ENCODE measurements at regions not wholly inside any gene's neighbourhood (a gene's known extent, or its start where the extent isn't known, plus 50 kb on each side); places are given as distances from the start of the nearest gene placed in this dataset.

GRCh38 chr6:147839708-147840610 is 331.5 kb downstream of the SAMD5 start:
- TF ChIP-seq POLR2A (IDR thresholded peaks at IDR 0.05), result no peak
- TF ChIP-seq, protein P1, sequence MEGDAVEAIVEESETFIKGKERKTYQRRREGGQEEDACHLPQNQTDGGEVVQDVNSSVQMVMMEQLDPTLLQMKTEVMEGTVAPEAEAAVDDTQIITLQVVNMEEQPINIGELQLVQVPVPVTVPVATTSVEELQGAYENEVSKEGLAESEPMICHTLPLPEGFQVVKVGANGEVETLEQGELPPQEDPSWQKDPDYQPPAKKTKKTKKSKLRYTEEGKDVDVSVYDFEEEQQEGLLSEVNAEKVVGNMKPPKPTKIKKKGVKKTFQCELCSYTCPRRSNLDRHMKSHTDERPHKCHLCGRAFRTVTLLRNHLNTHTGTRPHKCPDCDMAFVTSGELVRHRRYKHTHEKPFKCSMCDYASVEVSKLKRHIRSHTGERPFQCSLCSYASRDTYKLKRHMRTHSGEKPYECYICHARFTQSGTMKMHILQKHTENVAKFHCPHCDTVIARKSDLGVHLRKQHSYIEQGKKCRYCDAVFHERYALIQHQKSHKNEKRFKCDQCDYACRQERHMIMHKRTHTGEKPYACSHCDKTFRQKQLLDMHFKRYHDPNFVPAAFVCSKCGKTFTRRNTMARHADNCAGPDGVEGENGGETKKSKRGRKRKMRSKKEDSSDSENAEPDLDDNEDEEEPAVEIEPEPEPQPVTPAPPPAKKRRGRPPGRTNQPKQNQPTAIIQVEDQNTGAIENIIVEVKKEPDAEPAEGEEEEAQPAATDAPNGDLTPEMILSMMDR (IDR thresholded peaks at IDR 0.05), result no peak
- no peak overlapping the region for H3K4me3 ChIP-seq
- 16 to 34% methylated on average over 2 of the region's 2 CpGs for WGBS, 2 donors
- DNase-seq (no peak), ATAC-seq (no peak)
- peaks cover 18% of the 10 kb centered on the region for H3K4me1 ChIP-seq
- no peaks in the 10 kb centered on the region for H3K36me3 ChIP-seq (replicated peaks in 1 of 2; ENCODE audit: insufficient read depth in 1 of 2, low read depth in 2 of 2)
- intact Hi-C loops (cut with DNase I), result no loop called here
- H3K27me3 ChIP-seq, result no peaks in the 10 kb centered on the region
- no peaks in the 10 kb centered on the region for H3K9me3 ChIP-seq
- no peak overlapping the region for H3K27ac ChIP-seq

- WGBS, 2 donors, result 32 to 43% methylated on average over 1 of the region's 1 CpG
- ATAC-seq (peak; percentile 35), DNase-seq (no peak)
- peak overlapping the region in 2 of 4 donors; percentile 5 to 15 for H3K27ac ChIP-seq
- intact Hi-C loops (cut with DNase I), result no loop called here
- no peaks in the 10 kb centered on the region for H3K36me3 ChIP-seq (replicated peaks in 1 of 2; ENCODE audit: insufficient read depth in 1 of 2, low read depth in 2 of 2)
- no peak overlapping the region for H3K4me3 ChIP-seq
- no peaks in the 10 kb centered on the region for H3K9me3 ChIP-seq
- no peaks in the 10 kb centered on the region for H3K27me3 ChIP-seq
- TF ChIP-seq, protein P1 (IDR thresholded peaks at IDR 0.05), result no peak
- TF ChIP-seq POLR2A (IDR thresholded peaks at IDR 0.05), result no peak
- peaks cover 18% of the 10 kb centered on the region for H3K4me1 ChIP-seq
Measured at GRCh38 chr6:147841547-147842148, 333.2 kb downstream of the SAMD5 start.

DNA sequence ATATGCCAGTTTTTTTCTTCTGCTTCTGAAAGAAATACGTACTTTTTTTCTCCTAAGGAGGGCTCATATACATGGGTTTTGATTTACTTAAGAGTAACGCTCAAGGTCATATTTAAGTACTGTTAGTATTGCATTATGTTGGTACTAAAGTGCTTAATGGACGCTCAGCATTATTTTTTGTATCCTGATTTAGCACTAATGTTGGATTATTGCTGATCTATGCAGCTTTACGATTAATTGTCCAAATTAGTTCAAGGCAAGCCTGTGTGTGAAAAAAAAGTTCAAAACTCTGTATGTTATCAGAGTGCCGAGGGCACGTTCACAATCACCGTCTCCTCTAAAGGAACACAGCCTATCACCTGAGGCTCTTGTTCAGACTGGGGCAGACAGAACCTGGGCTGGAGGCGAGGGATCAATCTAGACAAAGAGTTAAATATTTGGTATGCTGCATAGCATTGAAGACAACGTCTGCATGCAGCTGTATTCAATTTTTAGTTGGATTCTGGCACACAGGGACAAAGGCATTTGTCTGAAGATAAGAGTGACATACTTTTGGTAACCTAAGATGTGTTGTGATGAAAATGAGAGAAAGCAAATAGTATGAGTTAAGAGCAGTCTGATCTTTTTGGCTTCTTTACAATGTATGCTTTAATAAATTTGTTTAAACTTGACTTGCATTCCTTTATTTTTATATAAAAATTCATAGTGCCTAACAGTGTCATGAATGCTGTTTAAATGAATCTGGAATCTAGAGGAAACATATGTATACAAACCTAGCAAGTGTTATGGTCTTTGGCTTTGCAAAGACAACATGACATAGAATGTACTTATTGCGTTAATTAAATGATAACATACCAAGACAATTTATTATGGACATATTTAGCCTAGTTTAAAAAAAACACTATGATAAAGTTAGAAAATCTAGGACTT is 341.2 kb downstream of the SAMD5 start:
- no peak for TF ChIP-seq POLR2A (IDR thresholded peaks at IDR 0.05)
- TF ChIP-seq, protein P1 (IDR thresholded peaks at IDR 0.05), result no peak
- WGBS, 2 donors, result 24 to 28% methylated on average over 10 of the region's 10 CpGs
- intact Hi-C loops (cut with DNase I), result no loop called here
- Histone ChIP-seq H3K9me3 (no peaks in the 10 kb centered on the region), H3K27me3 (no peaks in the 10 kb centered on the region), H3K36me3 (replicated peaks in 1 of 2; ENCODE audit: insufficient read depth in 1 of 2, low read depth in 2 of 2) (no peaks in the 10 kb centered on the region), H3K4me3 (no peak overlapping the region), H3K27ac (no peak overlapping the region), H3K4me1 (peaks cover 5% of the 10 kb centered on the region)
- no peak for ATAC-seq
- DNase-seq, result no peak

DNA sequence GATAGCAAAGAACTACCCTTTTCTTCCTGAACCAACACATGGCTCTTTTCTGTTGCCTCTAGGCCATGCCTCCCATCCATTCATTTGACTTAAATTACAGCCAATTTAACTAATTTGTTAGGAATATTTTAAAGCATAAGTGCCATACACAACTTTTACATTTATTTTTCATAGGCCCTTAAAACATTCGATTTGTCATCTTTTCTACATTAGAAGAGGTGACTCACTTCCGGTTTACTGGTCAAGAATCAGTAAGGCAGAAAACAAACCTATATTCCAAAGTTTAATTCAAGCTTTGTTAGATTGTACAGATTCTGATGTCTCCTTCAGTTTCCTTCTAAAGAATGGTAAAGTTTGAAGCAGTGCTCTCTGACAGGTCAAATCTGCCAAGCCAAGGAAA is 344.3 kb downstream of the SAMD5 start:
- H3K4me1 ChIP-seq, result peaks cover 5% of the 10 kb centered on the region
- no peak overlapping the region for H3K27ac ChIP-seq
- ATAC-seq (no peak), DNase-seq (no peak)
- H3K27me3 ChIP-seq, result no peaks in the 10 kb centered on the region
- no peak for TF ChIP-seq POLR2A (IDR thresholded peaks at IDR 0.05)
- TF ChIP-seq, protein P1 (IDR thresholded peaks at IDR 0.05), result no peak
- H3K4me3 ChIP-seq, result no peak overlapping the region
- no peaks in the 10 kb centered on the region for H3K9me3 ChIP-seq
- H3K36me3 ChIP-seq (replicated peaks in 1 of 2; ENCODE audit: insufficient read depth in 1 of 2, low read depth in 2 of 2), result no peaks in the 10 kb centered on the region
- 77 to 89% methylated on average over 2 of the region's 2 CpGs for WGBS, 2 donors
- intact Hi-C loops (cut with DNase I), result no loop called here

Measured in body of pancreas (tissue), 4 donors.